ENCODE measurements at regions not wholly inside any gene's neighbourhood (a gene's known extent, or its start where the extent isn't known, plus 50 kb on each side); places are given as distances from the start of the nearest gene placed in this dataset.

DNA sequence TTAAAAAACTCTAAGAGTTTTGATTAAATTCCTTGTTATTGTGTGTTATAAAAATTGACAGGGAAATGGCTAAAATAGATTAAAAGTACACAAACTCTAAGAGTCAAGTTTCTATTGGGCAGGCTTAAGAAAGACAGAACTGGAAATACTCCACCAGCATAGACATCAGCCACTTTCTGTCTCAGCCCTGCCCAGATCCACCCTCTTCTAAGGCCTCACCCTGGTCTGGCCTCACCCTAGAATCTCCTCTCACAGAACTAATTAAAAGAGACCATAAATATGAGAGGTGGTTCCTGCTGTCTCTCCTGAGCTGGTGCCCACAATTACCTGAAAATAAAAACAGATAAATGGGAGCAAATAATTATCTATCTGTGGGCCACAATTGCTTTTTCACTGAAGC lies 1951.0 kb downstream of the TP53TG3F start:
- TF ChIP-seq POLR2AphosphoS5 (IDR thresholded peaks at IDR 0.05; ENCODE audit: borderline replicate concordance, low read depth, low read length) = no peak
- no peak for TF ChIP-seq EZH2 (IDR thresholded peaks at IDR 0.05)
